Adrenal gland (tissue), 5 donors: ENCODE measurements at regions not wholly inside any gene's neighbourhood (a gene's known extent, or its start where the extent isn't known, plus 50 kb on each side); places are given as distances from the start of the nearest gene placed in this dataset.

Experiments used
- CTCF ChIP-seq, 6 experiments: fragments of 450-650 bp in 4 of 6; fragments of 200-600 bp in 2 of 6; sonication (generic) in 1 of 6; IDR thresholded peaks; 1 replicate in 5 of 6; 2 replicates in 1 of 6; pipeline versions ENCODE4 v1.5.1 to v1.8.0; 2016 to 2021; ENCODE audit warnings: antibody characterized with exemption in 6 of 6, mild to moderate bottlenecking in 2 of 6, moderate library complexity in 1 of 6
- POLR2A ChIP-seq, 2 donors: fragments of 450-650 bp; IDR thresholded peaks; one replicate each; pipeline ENCODE4 v1.6.1; 2017; ENCODE audit warnings: antibody characterized with exemption in 2 of 2, mild to moderate bottlenecking in 2 of 2, moderate library complexity in 1 of 2
- donor health status: DM: no; HTN: no; CAD: no.

GRCh38 chr7:67502929-67503328, 506.3 kb downstream of the TYW1 start:
- no peak for TF ChIP-seq CTCF (IDR thresholded peaks at IDR 0.05)
- no peak for TF ChIP-seq POLR2A (IDR thresholded peaks at IDR 0.05)
